CD14-positive monocyte (primary cell): ENCODE measurements at regions not wholly inside any gene's neighbourhood (a gene's known extent, or its start where the extent isn't known, plus 50 kb on each side); places are given as distances from the start of the nearest gene placed in this dataset.

Experiments used
- DNase-seq, 3 donors: peaks; one replicate each; pipeline ENCODE4 v3.0.0-alpha.2; 2011 to 2022
- H2AFZ ChIP-seq: 2 replicates; pipeline ENCODE4 v1.6.0; 2012; ENCODE audit warnings: mild to moderate bottlenecking, low read depth, low read length, inconsistent platforms; ENCODE audit not compliant: insufficient read depth, poor library complexity, severe bottlenecking
- H3K27ac ChIP-seq, 2 donors: 1 replicate in 1 of 2; 2 replicates in 1 of 2; pipeline ENCODE4 v1.5.1; 2012 to 2013; ENCODE audit warnings: low read length in 2 of 2, control low read depth in 1 of 2, inconsistent platforms in 1 of 2, low read depth in 1 of 2, mild to moderate bottlenecking in 1 of 2
- H3K27me3 ChIP-seq, 2 donors: one replicate each; pipeline versions ENCODE4 v1.6.0 to v1.6.1; 2011 to 2013; ENCODE audit warnings: low read length in 2 of 2; ENCODE audit not compliant: control insufficient read depth in 2 of 2, insufficient read depth in 2 of 2
- H3K36me3 ChIP-seq, 2 donors: replicated peaks in 1 of 2; 1 replicate in 1 of 2; 2 replicates in 1 of 2; pipeline versions ENCODE4 v1.5.1 to v1.6.1; 2012 to 2013; ENCODE audit warnings: low read length in 2 of 2, control low read depth in 1 of 2, inconsistent platforms in 1 of 2, mild to moderate bottlenecking in 1 of 2; ENCODE audit not compliant: insufficient read depth in 2 of 2, control insufficient read depth in 1 of 2
- H3K4me1 ChIP-seq, 2 donors: 1 replicate in 1 of 2; 2 replicates in 1 of 2; pipeline versions ENCODE4 v1.5.1 to v1.6.1; 2012 to 2013; ENCODE audit warnings: low read length in 2 of 2, control low read depth in 1 of 2, inconsistent platforms in 1 of 2, mild to moderate bottlenecking in 1 of 2, moderate library complexity in 1 of 2; ENCODE audit not compliant: insufficient read depth in 2 of 2, control insufficient read depth in 1 of 2
- H3K4me2 ChIP-seq: replicated peaks from 2 replicates; pipeline ENCODE3; 2012; ENCODE audit warnings: low read length, moderate library complexity, mild to moderate bottlenecking; ENCODE audit not compliant: poor library complexity, severe bottlenecking; ENCODE audit errors: extremely low read depth
- H3K4me3 ChIP-seq, 3 experiments: fragments of 200-600 bp in 1 of 3; sonication (generic) in 1 of 3; replicated peaks in 1 of 3; 1 replicate in 2 of 3; 2 replicates in 1 of 3; pipeline ENCODE4 v1.5.1; 2011 to 2013; ENCODE audit warnings: low read length in 3 of 3, mild to moderate bottlenecking in 3 of 3, control low read depth in 2 of 3, low read depth in 2 of 3, inconsistent platforms in 1 of 3, moderate library complexity in 1 of 3
- H3K79me2 ChIP-seq: 2 replicates; pipeline ENCODE4 v1.6.0; 2012; ENCODE audit warnings: mild to moderate bottlenecking, control low read depth, inconsistent platforms, low read length, moderate library complexity; ENCODE audit not compliant: insufficient read depth
- H3K9ac ChIP-seq: 2 replicates; pipeline ENCODE4 v1.6.0; 2017; ENCODE audit warnings: low read length, mild to moderate bottlenecking; ENCODE audit not compliant: insufficient read depth, poor library complexity, severe bottlenecking
- H3K9me3 ChIP-seq, 2 donors: replicated peaks in 1 of 2; 1 replicate in 1 of 2; 2 replicates in 1 of 2; pipeline versions ENCODE4 v1.5.1 to v1.6.1; 2012 to 2013; ENCODE audit warnings: low read length in 2 of 2, control low read depth in 1 of 2; ENCODE audit not compliant: control insufficient read depth in 1 of 2, insufficient read depth in 1 of 2
- H4K20me1 ChIP-seq: 2 replicates; pipeline ENCODE4 v1.6.0; 2012; ENCODE audit warnings: mild to moderate bottlenecking, low read length, control low read depth, moderate library complexity; ENCODE audit not compliant: insufficient read depth
- H3K27ac Mint-ChIP-seq, 7 donors: one replicate each; pipeline ENCODE4 v1.8.0; 2020; ENCODE audit warnings: mild to moderate bottlenecking in 7 of 7, mixed read lengths in 7 of 7, moderate library complexity in 6 of 7, inconsistent platforms in 2 of 7
- H3K27me3 Mint-ChIP-seq, 3 donors: one replicate each; pipeline ENCODE4 v1.8.0; 2021 to 2022; ENCODE audit warnings: low read depth in 3 of 3, mild to moderate bottlenecking in 3 of 3, mixed read lengths in 3 of 3, moderate library complexity in 3 of 3, inconsistent platforms in 1 of 3
- H3K36me3 Mint-ChIP-seq, 2 donors: one replicate each; pipeline ENCODE4 v1.8.0; 2020; ENCODE audit warnings: mixed read lengths in 2 of 2, inconsistent platforms in 1 of 2, mild to moderate bottlenecking in 1 of 2
- H3K4me1 Mint-ChIP-seq: one replicate; pipeline ENCODE4 v1.8.0; 2020; ENCODE audit warnings: mild to moderate bottlenecking, mixed read lengths
- H3K4me3 Mint-ChIP-seq, 2 donors: one replicate each; pipeline ENCODE4 v1.8.0; 2020; ENCODE audit warnings: mild to moderate bottlenecking in 2 of 2, mixed read lengths in 2 of 2, moderate library complexity in 1 of 2
- H3K9me3 Mint-ChIP-seq, 7 donors: one replicate each; pipeline ENCODE4 v1.8.0; 2020 to 2022; ENCODE audit warnings: mixed read lengths in 7 of 7, mild to moderate bottlenecking in 6 of 7, moderate library complexity in 6 of 7, inconsistent platforms in 2 of 7
- CTCF ChIP-seq: fragments of 200-600 bp; IDR thresholded peaks from one replicate; pipeline ENCODE4 v1.8.0; 2022; ENCODE audit warnings: antibody characterized with exemption, mild to moderate bottlenecking
- WGBS: methylation state at CpG from one replicate; pipeline ENCODE4 v1.1.5; 2013; ENCODE audit warnings: missing lambda C conversion rate; ENCODE audit not compliant: insufficient coverage; 5-methylcytosine and 5-hydroxymethylcytosine counted together
- intact Hi-C, 2 donors: fragments of 100-400 bp; cut with micrococcal nuclease; formaldehyde crosslinking; loops; one replicate each; pipeline versions ENCODE4 v1.15.0 to v1.15.1; 2023

- no peaks in the 10 kb centered on the region for H3K9me3 ChIP-seq
- no peak overlapping the region for H3K4me3 Mint-ChIP-seq
- no peak overlapping the region for H2AFZ ChIP-seq
- intact Hi-C loops: no loop called here
- no peak overlapping the region for H3K9ac ChIP-seq
- no peaks in the 10 kb centered on the region for H3K4me1 ChIP-seq
- no peaks in the 10 kb centered on the region for H3K79me2 ChIP-seq
- no CpG with 5 or more reads among the region's 4 CpGs for WGBS
- H3K4me1 Mint-ChIP-seq: no peaks in the 10 kb centered on the region
- peaks cover 0 to 3% (median 0%) of the 10 kb centered on the region in 7 donors for H3K9me3 Mint-ChIP-seq
- no peaks in the 10 kb centered on the region for H3K27me3 ChIP-seq
- H3K27ac ChIP-seq: no peak overlapping the region
- H3K36me3 Mint-ChIP-seq: no peaks in the 10 kb centered on the region
- H3K27me3 Mint-ChIP-seq: no peaks in the 10 kb centered on the region
- no peak overlapping the region for H3K4me3 ChIP-seq
- no peaks in the 10 kb centered on the region for H4K20me1 ChIP-seq
- no peaks in the 10 kb centered on the region for H3K36me3 ChIP-seq
- no peak overlapping the region for H3K27ac Mint-ChIP-seq
- TF ChIP-seq CTCF: no peak
- no peak overlapping the region for H3K4me2 ChIP-seq
- DNase-seq: no peak
Measured at GRCh38 chr11:80077113-80077512, 636.3 kb upstream of the TENM4 start.

GRCh38 chr11:80074837-80075236 lies 634.0 kb upstream of the TENM4 start:
- H3K36me3 ChIP-seq: no peaks in the 10 kb centered on the region
- Mint-ChIP-seq H3K4me1 (no peaks in the 10 kb centered on the region), H3K27ac (no peak overlapping the region), H3K9me3 (peaks cover 0 to 3% (median 0%) of the 10 kb centered on the region in 7 donors), H3K27me3 (no peaks in the 10 kb centered on the region), H3K36me3 (no peaks in the 10 kb centered on the region), H3K4me3 (no peak overlapping the region)
- H3K9ac ChIP-seq: no peak overlapping the region
- TF ChIP-seq CTCF: no peak
- H3K4me3 ChIP-seq: no peak overlapping the region
- no peak overlapping the region for H2AFZ ChIP-seq
- intact Hi-C loops: no loop called here
- DNase-seq: no peak
- H3K9me3 ChIP-seq: no peaks in the 10 kb centered on the region
- no peaks in the 10 kb centered on the region for H3K27me3 ChIP-seq
- H3K79me2 ChIP-seq: no peaks in the 10 kb centered on the region
- H3K4me1 ChIP-seq: no peaks in the 10 kb centered on the region
- H3K27ac ChIP-seq: no peak overlapping the region
- H3K4me2 ChIP-seq: no peak overlapping the region
- no peaks in the 10 kb centered on the region for H4K20me1 ChIP-seq
- WGBS: 64% methylated on average over 3 of the region's 4 CpGs
